HCT116 (cell line): ENCODE measurements at regions not wholly inside any gene's neighbourhood (a gene's known extent, or its start where the extent isn't known, plus 50 kb on each side); places are given as distances from the start of the nearest gene placed in this dataset.

Experiments used
- CBX3 ChIP-seq: IDR thresholded peaks from 2 replicates; pipeline ENCODE4 v1.6.1; 2012; ENCODE audit warnings: low read depth
- CEBPB ChIP-seq: IDR thresholded peaks from 2 replicates; pipeline ENCODE4 v1.6.1; 2012; ENCODE audit warnings: low read depth
- CTCF ChIP-seq, 3 experiments: fragments of 200-600 bp in 1 of 3; sonication (generic) in 1 of 3; IDR thresholded peaks in 2 of 3; conservative IDR thresholded peaks in 1 of 3; 2 replicates each; pipeline ENCODE4 v1.5.1; 2012 to 2017; ENCODE audit warnings: low read depth in 2 of 3, low read length in 2 of 3, antibody characterized with exemption in 1 of 3, borderline replicate concordance in 1 of 3, control low read depth in 1 of 3, mild to moderate bottlenecking in 1 of 3, mixed read lengths in 1 of 3, mixed run types in 1 of 3, moderate library complexity in 1 of 3; ENCODE audit not compliant: insufficient read depth in 1 of 3
- EGR1 ChIP-seq: IDR thresholded peaks from 2 replicates; pipeline ENCODE4 v1.6.1; 2012; ENCODE audit warnings: low read depth
- EZH2 ChIP-seq: fragments of 200-600 bp; sonication (generic); IDR thresholded peaks from 2 replicates; pipeline ENCODE4 v1.6.1; 2017; ENCODE audit warnings: antibody characterized with exemption, mixed run types
- EZH2phosphoT487 ChIP-seq: fragments of 200-600 bp; IDR thresholded peaks from 2 replicates; pipeline ENCODE4 v1.6.1; 2018; ENCODE audit warnings: antibody characterized with exemption, borderline replicate concordance
- MAX ChIP-seq: IDR thresholded peaks from 2 replicates; pipeline ENCODE4 v1.6.1; 2012
- POLR2A ChIP-seq: IDR thresholded peaks from 2 replicates; pipeline ENCODE4 v1.7.0; 2011; ENCODE audit warnings: borderline replicate concordance; ENCODE audit not compliant: insufficient read depth, insufficient read length; ENCODE audit errors: extremely low read depth
- POLR2AphosphoS5 ChIP-seq: IDR thresholded peaks from 2 replicates; pipeline ENCODE4 v1.6.1; 2011; ENCODE audit warnings: mild to moderate bottlenecking, low read depth, low read length, moderate library complexity
- RAD21 ChIP-seq: IDR thresholded peaks from 2 replicates; pipeline ENCODE4 v1.6.1; 2012; ENCODE audit warnings: low read depth, mild to moderate bottlenecking
- TCF7L2 ChIP-seq: IDR thresholded peaks from 2 replicates; pipeline ENCODE4 v1.7.0; 2011; ENCODE audit warnings: borderline replicate concordance, inconsistent platforms; ENCODE audit not compliant: insufficient read depth, insufficient read length; ENCODE audit errors: extremely low read depth
- ZBTB33 ChIP-seq: IDR thresholded peaks from 2 replicates; pipeline ENCODE4 v1.6.1; 2011; ENCODE audit warnings: mild to moderate bottlenecking, low read length, moderate library complexity; ENCODE audit not compliant: insufficient replicate concordance; ENCODE audit errors: extremely low read depth
- ZFX ChIP-seq: fragments of 450-650 bp; IDR thresholded peaks from 2 replicates; pipeline ENCODE4 v1.6.1; 2017
- ZNF274 ChIP-seq: fragments of 200-500 bp; sonication (Bioruptor generic); IDR thresholded peaks from 2 replicates; pipeline ENCODE4 v1.6.1; 2014; ENCODE audit warnings: mild to moderate bottlenecking, low read depth, low read length, inconsistent platforms

GRCh38 chr14:97024300-97024699, 227.1 kb downstream of the VRK1 start:
- TF ChIP-seq CTCF (IDR thresholded peaks at IDR 0.05 in 2 of 3, conservative IDR thresholded peaks at IDR 0.05 in 1 of 3; ENCODE audit: borderline replicate concordance in 1 of 3, insufficient read depth in 1 of 3, low read depth in 2 of 3, low read length in 2 of 3) (no peak), ZNF274 (no peak), EZH2phosphoT487 (no peak), RAD21 (no peak), CEBPB (no peak), ZBTB33 (no peak), EGR1 (no peak), POLR2A (no peak), ZFX (no peak), POLR2AphosphoS5 (no peak), CBX3 (no peak), MAX (no peak), TCF7L2 (no peak), EZH2 (no peak)
